A549 (cell line): ENCODE measurements at regions not wholly inside any gene's neighbourhood (a gene's known extent, or its start where the extent isn't known, plus 50 kb on each side); places are given as distances from the start of the nearest gene placed in this dataset.

Experiments used
- ATAC-seq, 2 experiments: fragments of 200-7000 bp in 1 of 2; fragments of >200 bp in 1 of 2; cut with Nextera tagmentation in 1 of 2; cut with Tn5 transposase in 1 of 2; 3 replicates each; pipeline versions ENCODE4 v1.8.0 to v1.9.1; 2018 to 2020; ENCODE audit warnings: mild to moderate bottlenecking in 1 of 2, moderate library complexity in 1 of 2
- CTCF ChIA-PET: fragments of 300-600 bp; sonication (Branson Sonifier 250); formaldehyde crosslinking; extraction: SDS; loops from one replicate; lab custom pipeline; 2021; ENCODE audit warnings: antibody characterized with exemption, inconsistent platforms; lab: Yijun Ruan, JAX
- POLR2A ChIA-PET: fragments of 350-600 bp; formaldehyde crosslinking; extraction: SDS; loops from one replicate; lab custom pipeline; 2021; ENCODE audit warnings: antibody characterized with exemption, inconsistent platforms; lab: Yijun Ruan, JAX
- DNase-seq, 2 experiments: peaks; one replicate each; pipeline versions ENCODE4 v3.0.0 to v3.0.0-alpha.2; 2011 to 2016; ENCODE audit warnings: low read depth in 1 of 2, low spot score in 1 of 2
- FAIRE-seq: peaks from 2 replicates; lab custom pipeline; 2011; peaks lifted over from hg19 to GRCh38; lab: Jason Lieb, UNC
- H3K27ac ChIP-seq, 2 experiments: fragments of >200 bp; sonication (Bioruptor Twin); formaldehyde crosslinking; 3 replicates each; pipeline ENCODE4 v1.5.1; 2016 to 2017
- H3K4me1 ChIP-seq: fragments of >200 bp; sonication (Bioruptor Twin); formaldehyde crosslinking; 3 replicates; pipeline ENCODE4 v1.6.1; 2016
- H3K4me2 ChIP-seq: fragments of >200 bp; sonication (Bioruptor Twin); formaldehyde crosslinking; 3 replicates; pipeline ENCODE4 v1.6.1; 2016
- H3K4me3 ChIP-seq: fragments of >200 bp; sonication (Bioruptor Twin); formaldehyde crosslinking; 3 replicates; pipeline ENCODE4 v1.5.1; 2016
- H3K9me3 ChIP-seq: fragments of >200 bp; sonication (Bioruptor Twin); formaldehyde crosslinking; 3 replicates; pipeline ENCODE4 v1.6.1; 2016
- EHMT2 ChIP-seq: fragments of 200-600 bp; sonication (generic); IDR thresholded peaks from 2 replicates; pipeline ENCODE4 v1.6.1; 2016; ENCODE audit warnings: antibody characterized with exemption, low read depth, mild to moderate bottlenecking, moderate library complexity
- EP300 ChIP-seq, 2 experiments: fragments of >200 bp; sonication (Bioruptor Twin); formaldehyde crosslinking; IDR thresholded peaks; 2 replicates in 1 of 2; 3 replicates in 1 of 2; pipeline ENCODE4 v1.6.1; 2016 to 2017
- FOSB ChIP-seq: fragments of 250-450 bp; sonication (Bioruptor Pico); IDR thresholded peaks from 2 replicates; pipeline ENCODE4 v1.5.0; 2020; ENCODE audit warnings: mild to moderate bottlenecking, moderate library complexity
- FOSL2 ChIP-seq, 2 experiments: fragments of 450-650 bp in 1 of 2; fragments of >200 bp in 1 of 2; sonication (Bioruptor Twin) in 1 of 2; formaldehyde crosslinking; IDR thresholded peaks; 2 replicates each; pipeline versions ENCODE4 v1.5.0 to v1.6.1; 2016 to 2020; ENCODE audit warnings: mild to moderate bottlenecking in 1 of 2, moderate library complexity in 1 of 2
- HDAC2 ChIP-seq: fragments of 200-600 bp; sonication (generic); IDR thresholded peaks from 2 replicates; pipeline ENCODE4 v1.6.1; 2016
- HEYL ChIP-seq: fragments of 250-450 bp; sonication (Bioruptor Pico); IDR thresholded peaks from 2 replicates; pipeline ENCODE4 v1.8.0; 2021; ENCODE audit warnings: mild to moderate bottlenecking, moderate library complexity
- HOXA7 ChIP-seq: fragments of 250-450 bp; sonication (Bioruptor Pico); IDR thresholded peaks from 2 replicates; pipeline ENCODE4 v1.5.0; 2020; ENCODE audit warnings: mild to moderate bottlenecking, moderate library complexity
- HOXB13 ChIP-seq: fragments of 250-450 bp; sonication (Bioruptor Pico); IDR thresholded peaks from 2 replicates; pipeline ENCODE4 v1.5.0; 2020; ENCODE audit warnings: low read depth, mild to moderate bottlenecking, moderate library complexity
- HOXB5 ChIP-seq: fragments of 250-450 bp; sonication (Bioruptor Pico); IDR thresholded peaks from 2 replicates; pipeline ENCODE4 v1.5.0; 2020; ENCODE audit warnings: mild to moderate bottlenecking, moderate library complexity
- MYC ChIP-seq: IDR thresholded peaks from 2 replicates; pipeline ENCODE4 v1.6.1; 2012; ENCODE audit warnings: mild to moderate bottlenecking, inconsistent platforms, low read length, improper control_type of control experiment, borderline replicate concordance
- NFE2L2 ChIP-seq: fragments of 150-350 bp; conservative IDR thresholded peaks from 2 replicates; pipeline ENCODE4 v1.6.1; 2014; ENCODE audit warnings: low read length
- NPAS2 ChIP-seq: fragments of 250-450 bp; sonication (Bioruptor Pico); IDR thresholded peaks from 2 replicates; pipeline ENCODE4 v1.8.0; 2022; ENCODE audit warnings: mild to moderate bottlenecking, moderate library complexity, borderline replicate concordance
- NR3C1 ChIP-seq: fragments of >200 bp; sonication (Bioruptor Twin); formaldehyde crosslinking; IDR thresholded peaks from 3 replicates; pipeline ENCODE4 v1.6.1; 2017
- RARB ChIP-seq: fragments of 250-450 bp; sonication (Bioruptor Pico); IDR thresholded peaks from 2 replicates; pipeline ENCODE4 v1.8.0; 2021; ENCODE audit warnings: mild to moderate bottlenecking, moderate library complexity
- RFX5 ChIP-seq: fragments of 450-650 bp; IDR thresholded peaks from 2 replicates; pipeline ENCODE4 v1.7.1; 2014; ENCODE audit warnings: antibody characterized with exemption, mild to moderate bottlenecking, moderate library complexity
- SMC3 ChIP-seq: fragments of >200 bp; sonication (Bioruptor Twin); formaldehyde crosslinking; IDR thresholded peaks from 3 replicates; pipeline ENCODE4 v1.6.1; 2018; ENCODE audit warnings: inconsistent platforms
- TFCP2L1 ChIP-seq: fragments of 250-450 bp; sonication (Bioruptor Pico); IDR thresholded peaks from 2 replicates; pipeline ENCODE4 v1.5.0; 2021; ENCODE audit warnings: mild to moderate bottlenecking
- ZSCAN20 ChIP-seq: fragments of 250-450 bp; sonication (Bioruptor Pico); IDR thresholded peaks from 2 replicates; pipeline ENCODE4 v1.8.0; 2022; ENCODE audit warnings: mild to moderate bottlenecking, moderate library complexity
- WGBS: methylation state at CpG from one replicate; pipeline ENCODE4 v1.1.6; 2017; ENCODE audit errors: missing lambda C conversion rate; 5-methylcytosine and 5-hydroxymethylcytosine counted together
- TF ChIP-seq, protein P1 (sequence below): fragments of 250-450 bp; sonication (Bioruptor Pico); IDR thresholded peaks from 2 replicates; pipeline ENCODE4 v1.5.0; 2021; ENCODE audit warnings: mild to moderate bottlenecking, moderate library complexity, borderline replicate concordance
- TF ChIP-seq, protein P2 (sequence below): fragments of 150-350 bp; IDR thresholded peaks from 2 replicates; pipeline ENCODE4 v1.6.1; 2014; ENCODE audit warnings: low read depth, mild to moderate bottlenecking, low read length
- TF ChIP-seq, protein P3 (sequence below): IDR thresholded peaks from 2 replicates; pipeline ENCODE4 v1.6.1; 2012; ENCODE audit warnings: low read depth, borderline replicate concordance

DNA sequence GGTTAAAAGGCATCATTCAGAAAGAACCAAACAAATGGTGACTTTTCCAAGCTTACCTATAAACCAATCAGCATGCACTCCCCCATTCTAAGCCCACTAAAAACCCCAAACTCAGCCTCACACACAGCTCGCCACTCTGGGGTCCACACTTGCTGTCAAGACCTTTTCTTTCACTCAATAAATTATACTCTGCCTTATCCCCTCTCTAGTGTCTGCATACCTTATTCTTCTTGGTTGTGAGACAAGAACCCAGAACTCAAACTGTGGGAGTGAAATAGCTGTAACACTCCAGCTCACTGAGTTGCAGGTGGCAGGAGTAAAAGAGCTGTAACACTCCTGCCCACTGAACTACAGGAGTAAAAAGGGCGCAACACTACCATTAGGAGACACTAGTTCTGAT, 559.0 kb downstream of the TBC1D4 start:
- DNase-seq: no peak
- TF ChIP-seq RARB (CRISPR knock-in tag): no peak
- H3K4me1 ChIP-seq: no peaks in the 10 kb centered on the region
- ATAC-seq: no peak
- POLR2A ChIA-PET: no interaction called here
- no peak overlapping the region for H3K4me3 ChIP-seq
- no peak overlapping the region for H3K4me2 ChIP-seq
- CTCF ChIA-PET: no interaction called here
- H3K9me3 ChIP-seq: no peaks in the 10 kb centered on the region
- no peak for FAIRE-seq
- H3K27ac ChIP-seq: no peak overlapping the region
- WGBS: 36% methylated on average over 2 of the region's 2 CpGs

DNA sequence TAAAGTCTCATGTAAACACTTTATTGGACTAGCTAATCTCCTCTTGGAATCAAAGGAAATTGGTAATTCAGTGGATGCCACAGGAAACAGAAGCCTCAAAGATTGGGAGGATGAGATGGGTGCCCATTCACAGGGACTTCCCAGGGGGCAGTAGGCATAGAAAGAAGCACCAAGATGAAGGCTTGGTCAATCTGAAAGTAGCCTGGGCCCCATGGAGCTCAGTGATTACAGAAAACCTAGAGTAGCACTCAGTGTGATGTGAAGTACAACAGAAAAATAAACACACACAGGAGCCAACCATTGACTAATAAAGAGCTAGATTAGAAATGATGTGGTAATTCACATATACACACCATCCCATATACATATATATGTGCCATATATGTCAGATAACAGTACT, 560.6 kb downstream of the TBC1D4 start:
- FAIRE-seq: no peak
- H3K4me3 ChIP-seq: no peak overlapping the region
- TF ChIP-seq EHMT2 (no peak), NFE2L2 (no peak), NR3C1 (no peak)
- TF ChIP-seq, all 56 proteins: peak for 0
- ATAC-seq: no peak
- H3K4me1 ChIP-seq: no peaks in the 10 kb centered on the region
- H3K9me3 ChIP-seq: no peaks in the 10 kb centered on the region
- no peak overlapping the region for H3K27ac ChIP-seq
- no peak for DNase-seq
- ChIA-PET POLR2A (no interaction called here), CTCF (no interaction called here)
- H3K4me2 ChIP-seq: no peak overlapping the region

DNA sequence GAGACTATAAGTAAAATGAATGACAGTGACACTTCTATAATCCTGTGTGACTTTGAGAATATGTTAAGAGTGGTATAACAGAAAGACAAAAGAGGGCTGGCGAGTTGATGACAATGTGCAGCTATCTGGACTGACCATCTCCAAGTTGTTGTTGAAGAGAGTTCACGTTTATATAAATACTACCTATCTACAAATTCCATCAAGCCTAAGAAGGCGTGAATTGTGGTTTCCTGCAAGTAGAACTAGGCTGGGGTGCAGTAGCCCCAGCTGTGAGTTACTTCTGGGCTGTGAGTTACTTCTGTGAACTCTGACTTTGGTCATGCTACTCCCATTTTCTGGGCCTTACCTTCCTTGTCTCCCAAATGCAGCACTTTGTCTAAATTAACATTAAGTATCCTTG, 561.0 kb downstream of the TBC1D4 start:
- Histone ChIP-seq H3K27ac (no peak overlapping the region), H3K4me3 (no peak overlapping the region), H3K9me3 (no peaks in the 10 kb centered on the region), H3K4me1 (no peaks in the 10 kb centered on the region), H3K4me2 (no peak overlapping the region)
- ChIA-PET CTCF (no interaction called here), POLR2A (no interaction called here)
- FAIRE-seq (no peak), ATAC-seq (no peak), DNase-seq (no peak)
- TF ChIP-seq FOSB (CRISPR knock-in tag): no peak
- TF ChIP-seq HOXB5 (CRISPR knock-in tag): no peak
- no peak for TF ChIP-seq FOSL2 (IDR thresholded peaks at IDR 0.05)
- no peak for TF ChIP-seq FOSL2 (CRISPR knock-in tag; IDR thresholded peaks at IDR 0.05)
- no peak for TF ChIP-seq HEYL (CRISPR knock-in tag)
- no peak for TF ChIP-seq EHMT2
- TF ChIP-seq RFX5: no peak
- TF ChIP-seq HDAC2: no peak
- TF ChIP-seq, protein P1, sequence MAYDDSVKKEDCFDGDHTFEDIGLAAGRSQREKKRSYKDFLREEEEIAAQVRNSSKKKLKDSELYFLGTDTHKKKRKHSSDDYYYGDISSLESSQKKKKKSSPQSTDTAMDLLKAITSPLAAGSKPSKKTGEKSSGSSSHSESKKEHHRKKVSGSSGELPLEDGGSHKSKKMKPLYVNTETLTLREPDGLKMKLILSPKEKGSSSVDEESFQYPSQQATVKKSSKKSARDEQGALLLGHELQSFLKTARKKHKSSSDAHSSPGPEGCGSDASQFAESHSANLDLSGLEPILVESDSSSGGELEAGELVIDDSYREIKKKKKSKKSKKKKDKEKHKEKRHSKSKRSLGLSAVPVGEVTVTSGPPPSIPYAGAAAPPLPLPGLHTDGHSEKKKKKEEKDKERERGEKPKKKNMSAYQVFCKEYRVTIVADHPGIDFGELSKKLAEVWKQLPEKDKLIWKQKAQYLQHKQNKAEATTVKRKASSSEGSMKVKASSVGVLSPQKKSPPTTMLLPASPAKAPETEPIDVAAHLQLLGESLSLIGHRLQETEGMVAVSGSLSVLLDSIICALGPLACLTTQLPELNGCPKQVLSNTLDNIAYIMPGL (CRISPR knock-in tag): no peak
- WGBS: 45% methylated on average over 3 of the region's 3 CpGs

DNA sequence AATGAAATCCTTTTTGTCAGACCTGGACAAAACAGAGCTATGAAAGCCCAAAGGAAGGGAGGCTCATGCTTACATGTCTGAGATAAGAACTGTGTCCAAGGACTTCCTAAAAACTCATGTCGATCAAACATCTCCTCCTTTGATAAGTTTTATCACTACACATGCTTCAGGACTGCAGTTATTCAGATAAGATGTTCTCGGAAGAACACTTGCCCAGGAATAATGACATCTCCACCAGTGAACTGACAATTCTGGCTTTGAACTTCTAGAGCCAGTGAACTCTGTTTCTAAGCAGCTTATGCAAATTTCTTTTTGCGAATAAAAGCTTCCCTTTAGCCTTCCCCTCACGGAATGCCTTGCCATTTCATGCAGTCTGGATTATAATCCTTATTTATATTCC, 561.6 kb downstream of the TBC1D4 start:
- POLR2A ChIA-PET: no interaction called here
- FAIRE-seq (no peak), DNase-seq (no peak), ATAC-seq (no peak)
- Histone ChIP-seq H3K4me3 (no peak overlapping the region), H3K9me3 (no peaks in the 10 kb centered on the region), H3K4me1 (no peaks in the 10 kb centered on the region), H3K27ac (no peak overlapping the region), H3K4me2 (no peak overlapping the region)
- CTCF ChIA-PET: interaction anchor here (0.8 kb wide), 1 partner anchor 300 kb away, joined by 3 read pairs; no protein-coding TSS in a partner anchor
- WGBS: 52% methylated on average over 4 of the region's 4 CpGs
- TF ChIP-seq EHMT2: no peak
- TF ChIP-seq EP300 (IDR thresholded peaks at IDR 0.05): no peak
- TF ChIP-seq HOXB13 (CRISPR knock-in tag): no peak
- no peak for TF ChIP-seq NPAS2 (CRISPR knock-in tag)
- TF ChIP-seq, protein P1 (CRISPR knock-in tag): no peak
- TF ChIP-seq MYC: no peak
- TF ChIP-seq, protein P2, sequence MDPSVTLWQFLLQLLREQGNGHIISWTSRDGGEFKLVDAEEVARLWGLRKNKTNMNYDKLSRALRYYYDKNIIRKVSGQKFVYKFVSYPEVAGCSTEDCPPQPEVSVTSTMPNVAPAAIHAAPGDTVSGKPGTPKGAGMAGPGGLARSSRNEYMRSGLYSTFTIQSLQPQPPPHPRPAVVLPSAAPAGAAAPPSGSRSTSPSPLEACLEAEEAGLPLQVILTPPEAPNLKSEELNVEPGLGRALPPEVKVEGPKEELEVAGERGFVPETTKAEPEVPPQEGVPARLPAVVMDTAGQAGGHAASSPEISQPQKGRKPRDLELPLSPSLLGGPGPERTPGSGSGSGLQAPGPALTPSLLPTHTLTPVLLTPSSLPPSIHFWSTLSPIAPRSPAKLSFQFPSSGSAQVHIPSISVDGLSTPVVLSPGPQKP: no peak
- TF ChIP-seq TFCP2L1 (CRISPR knock-in tag): no peak
- TF ChIP-seq HDAC2: no peak
- TF ChIP-seq ZSCAN20 (CRISPR knock-in tag): no peak
- TF ChIP-seq, protein P3, sequence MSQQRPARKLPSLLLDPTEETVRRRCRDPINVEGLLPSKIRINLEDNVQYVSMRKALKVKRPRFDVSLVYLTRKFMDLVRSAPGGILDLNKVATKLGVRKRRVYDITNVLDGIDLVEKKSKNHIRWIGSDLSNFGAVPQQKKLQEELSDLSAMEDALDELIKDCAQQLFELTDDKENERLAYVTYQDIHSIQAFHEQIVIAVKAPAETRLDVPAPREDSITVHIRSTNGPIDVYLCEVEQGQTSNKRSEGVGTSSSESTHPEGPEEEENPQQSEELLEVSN: no peak
- TF ChIP-seq SMC3: no peak
- TF ChIP-seq HOXA7: no peak
- no peak for TF ChIP-seq NFE2L2
- no peak for TF ChIP-seq HEYL (CRISPR knock-in tag)
